Esophagus squamous epithelium (tissue), 5 donors: ENCODE measurements at regions not wholly inside any gene's neighbourhood (a gene's known extent, or its start where the extent isn't known, plus 50 kb on each side); places are given as distances from the start of the nearest gene placed in this dataset.

Experiments
- DNase-seq: peaks from one replicate; lab custom pipeline; 2025; lab: John Stamatoyannopoulos, UW
- H3K27ac ChIP-seq, 4 donors: fragments of 200-600 bp; sonication (generic); one replicate each; pipeline ENCODE4 v1.5.1; 2016 to 2019; ENCODE audit warnings: mild to moderate bottlenecking in 1 of 4
- H3K27me3 ChIP-seq, 4 donors: fragments of 200-600 bp; sonication (generic); 1 replicate in 3 of 4; 2 replicates in 1 of 4; pipeline versions ENCODE4 v1.5.1 to v1.6.0; 2017 to 2021; ENCODE audit warnings: antibody characterized with exemption in 1 of 4
- H3K36me3 ChIP-seq, 3 donors: fragments of 200-600 bp; sonication (generic); one replicate each; pipeline ENCODE4 v1.5.1; 2016 to 2019
- H3K4me1 ChIP-seq, 3 donors: fragments of 200-600 bp; sonication (generic); one replicate each; pipeline ENCODE4 v1.5.1; 2017 to 2019
- H3K4me3 ChIP-seq, 4 donors: fragments of 200-600 bp; sonication (generic); 1 replicate in 3 of 4; 2 replicates in 1 of 4; pipeline ENCODE4 v1.5.1; 2016 to 2019; ENCODE audit warnings: mild to moderate bottlenecking in 2 of 4, moderate library complexity in 1 of 4
- H3K9me3 ChIP-seq, 3 donors: fragments of 200-600 bp; sonication (generic); one replicate each; pipeline ENCODE4 v1.5.1; 2016 to 2019
- POLR2A ChIP-seq, 4 donors: fragments of 450-650 bp; IDR thresholded peaks; one replicate each; pipeline ENCODE4 v1.6.1; 2017; ENCODE audit warnings: antibody characterized with exemption in 4 of 4, mild to moderate bottlenecking in 4 of 4, moderate library complexity in 3 of 4
- WGBS, 2 donors: methylation state at CpG; one replicate each; pipeline ENCODE4 v1.1.5; 2018; 5-methylcytosine and 5-hydroxymethylcytosine counted together
- intact Hi-C: fragments of 100-400 bp; cut with DNase I; formaldehyde crosslinking; loops from one replicate; pipeline ENCODE4 v1.15.0; 2022
- TF ChIP-seq, protein P1 (sequence below), 6 experiments: fragments of 450-650 bp in 4 of 6; fragments of 200-600 bp in 2 of 6; sonication (generic) in 2 of 6; IDR thresholded peaks; one replicate each; pipeline ENCODE4 v1.5.1; 2016 to 2019; ENCODE audit warnings: antibody characterized with exemption in 6 of 6, mild to moderate bottlenecking in 4 of 6, moderate library complexity in 4 of 6
- donor health status: DM: yes; HTN: yes; CAD: no.

DNA sequence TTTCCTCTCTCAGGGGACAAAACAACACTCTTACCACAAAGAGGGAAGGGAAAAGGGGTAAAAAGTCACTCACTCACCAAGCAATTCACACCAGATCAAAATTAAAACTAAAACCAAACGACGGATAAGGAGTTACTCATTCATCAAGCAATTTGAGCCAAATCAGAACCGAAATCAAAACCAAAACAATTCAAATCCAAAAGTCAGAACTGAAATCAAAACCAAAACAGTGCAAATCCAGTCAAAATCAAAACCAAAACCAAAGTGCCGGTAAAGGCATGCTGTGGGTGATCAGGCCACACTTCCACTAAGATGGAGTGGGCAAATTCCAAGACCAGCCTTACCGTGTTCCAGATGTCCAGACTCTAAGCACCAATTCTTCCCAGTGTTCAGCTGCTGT is 717.9 kb downstream of the AMY1C start:
- peaks cover 0 to 18% (median 12%) of the 10 kb centered on the region in 3 donors for H3K9me3 ChIP-seq
- no peak overlapping the region for H3K4me3 ChIP-seq
- no peaks in the 10 kb centered on the region for H3K36me3 ChIP-seq
- no peak for DNase-seq
- 80 to 86% methylated on average over 4 of the region's 5 CpGs for WGBS, 2 donors
- TF ChIP-seq, protein P1, sequence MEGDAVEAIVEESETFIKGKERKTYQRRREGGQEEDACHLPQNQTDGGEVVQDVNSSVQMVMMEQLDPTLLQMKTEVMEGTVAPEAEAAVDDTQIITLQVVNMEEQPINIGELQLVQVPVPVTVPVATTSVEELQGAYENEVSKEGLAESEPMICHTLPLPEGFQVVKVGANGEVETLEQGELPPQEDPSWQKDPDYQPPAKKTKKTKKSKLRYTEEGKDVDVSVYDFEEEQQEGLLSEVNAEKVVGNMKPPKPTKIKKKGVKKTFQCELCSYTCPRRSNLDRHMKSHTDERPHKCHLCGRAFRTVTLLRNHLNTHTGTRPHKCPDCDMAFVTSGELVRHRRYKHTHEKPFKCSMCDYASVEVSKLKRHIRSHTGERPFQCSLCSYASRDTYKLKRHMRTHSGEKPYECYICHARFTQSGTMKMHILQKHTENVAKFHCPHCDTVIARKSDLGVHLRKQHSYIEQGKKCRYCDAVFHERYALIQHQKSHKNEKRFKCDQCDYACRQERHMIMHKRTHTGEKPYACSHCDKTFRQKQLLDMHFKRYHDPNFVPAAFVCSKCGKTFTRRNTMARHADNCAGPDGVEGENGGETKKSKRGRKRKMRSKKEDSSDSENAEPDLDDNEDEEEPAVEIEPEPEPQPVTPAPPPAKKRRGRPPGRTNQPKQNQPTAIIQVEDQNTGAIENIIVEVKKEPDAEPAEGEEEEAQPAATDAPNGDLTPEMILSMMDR (IDR thresholded peaks at IDR 0.05) = no peak
- no peak for TF ChIP-seq POLR2A (IDR thresholded peaks at IDR 0.05)
- no peaks in the 10 kb centered on the region for H3K27me3 ChIP-seq
- intact Hi-C loops = no loop called here
- H3K27ac ChIP-seq = no peak overlapping the region
- no peaks in the 10 kb centered on the region for H3K4me1 ChIP-seq

- TF ChIP-seq, protein P1 (IDR thresholded peaks at IDR 0.05) = no peak
- TF ChIP-seq POLR2A (IDR thresholded peaks at IDR 0.05) = no peak
- H3K9me3 ChIP-seq = peaks cover 0 to 12% (median 12%) of the 10 kb centered on the region in 3 donors
- no peak overlapping the region for H3K4me3 ChIP-seq
- DNase-seq = no peak
- no peaks in the 10 kb centered on the region for H3K27me3 ChIP-seq
- no peaks in the 10 kb centered on the region for H3K36me3 ChIP-seq
- H3K4me1 ChIP-seq = no peaks in the 10 kb centered on the region
- no peak overlapping the region for H3K27ac ChIP-seq
- intact Hi-C loops = no loop called here
- 64 to 70% methylated on average over 3 to 4 of the region's 4 CpGs for WGBS, 2 donors
Observed at GRCh38 chr1:104468282-104468681, 718.6 kb downstream of the AMY1C start.

DNA sequence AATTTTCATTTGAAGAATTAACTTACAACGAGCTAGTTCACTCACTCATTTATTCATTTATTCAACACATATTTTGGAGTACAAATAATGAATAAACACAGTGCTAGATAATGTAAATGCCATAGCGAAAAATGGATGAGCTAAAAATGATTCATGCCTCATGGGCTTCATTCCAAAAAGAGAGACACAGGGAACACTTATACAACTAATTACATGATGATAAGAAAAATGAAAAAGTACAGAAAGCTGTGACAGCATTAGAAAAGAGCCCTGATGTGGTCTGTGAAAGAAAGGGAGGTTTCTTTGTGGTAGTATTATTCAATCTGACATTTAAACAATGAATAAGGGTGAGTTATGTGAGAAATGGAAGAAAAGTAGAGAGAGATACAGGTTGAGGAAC is 726.4 kb downstream of the AMY1C start:
- no peaks in the 10 kb centered on the region for H3K9me3 ChIP-seq
- intact Hi-C loops = no loop called here
- 37 to 40% methylated on average over 2 of the region's 2 CpGs for WGBS, 2 donors
- H3K4me1 ChIP-seq = no peaks in the 10 kb centered on the region
- H3K27ac ChIP-seq = no peak overlapping the region
- TF ChIP-seq, protein P1 (IDR thresholded peaks at IDR 0.05) = no peak
- H3K27me3 ChIP-seq = no peaks in the 10 kb centered on the region
- H3K36me3 ChIP-seq = no peaks in the 10 kb centered on the region
- DNase-seq = no peak
- H3K4me3 ChIP-seq = no peak overlapping the region

GRCh38 chr1:104488296-104489015 is 738.8 kb downstream of the AMY1C start:
- no peak for DNase-seq
- no peaks in the 10 kb centered on the region for H3K36me3 ChIP-seq
- H3K4me3 ChIP-seq = no peak overlapping the region
- H3K27ac ChIP-seq = no peak overlapping the region
- H3K9me3 ChIP-seq = peaks cover 0 to 4% (median 0%) of the 10 kb centered on the region in 3 donors
- WGBS, 2 donors = 21% methylated on average over 4 of the region's 4 CpGs
- TF ChIP-seq, protein P1 (IDR thresholded peaks at IDR 0.05) = no peak
- no peak for TF ChIP-seq POLR2A (IDR thresholded peaks at IDR 0.05)
- H3K27me3 ChIP-seq = no peaks in the 10 kb centered on the region
- no peaks in the 10 kb centered on the region for H3K4me1 ChIP-seq
- intact Hi-C loops = no loop called here

DNA sequence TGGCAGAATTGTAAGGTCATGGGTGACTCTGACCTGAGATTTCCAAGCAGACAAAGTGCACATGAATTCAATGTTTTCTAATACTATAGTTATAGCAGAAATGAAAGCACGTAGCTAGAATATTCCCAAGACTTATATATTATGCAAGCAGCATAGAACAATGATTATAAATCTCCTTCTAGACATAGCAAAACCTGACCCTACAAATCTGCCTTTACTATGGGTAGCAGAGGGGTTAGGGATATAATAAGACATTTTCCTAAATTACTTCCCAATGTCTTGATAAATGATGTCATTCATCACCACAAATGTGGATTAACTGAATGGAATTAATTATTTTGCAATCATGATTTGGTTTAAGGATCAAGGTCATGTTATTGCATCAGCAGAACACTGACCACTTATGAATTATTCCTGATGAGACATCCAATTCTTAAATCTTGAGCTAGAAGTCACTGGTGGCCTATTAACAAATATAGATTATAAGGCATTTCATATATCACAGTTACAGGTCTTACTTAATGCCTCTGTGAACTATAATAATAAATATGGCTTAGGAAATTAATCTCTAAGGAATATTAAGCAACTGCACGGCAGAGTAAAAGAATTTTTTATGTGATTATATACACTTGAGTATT is 776.6 kb downstream of the AMY1C start:
- Histone ChIP-seq H3K36me3 (no peaks in the 10 kb centered on the region), H3K27ac (no peak overlapping the region), H3K4me3 (no peak overlapping the region), H3K9me3 (no peaks in the 10 kb centered on the region), H3K4me1 (no peaks in the 10 kb centered on the region), H3K27me3 (no peaks in the 10 kb centered on the region)
- no peak for DNase-seq
- TF ChIP-seq, protein P1 (IDR thresholded peaks at IDR 0.05) = no peak
- TF ChIP-seq POLR2A (IDR thresholded peaks at IDR 0.05) = no peak
- intact Hi-C loops = no loop called here
- 45 to 54% methylated on average over 2 of the region's 2 CpGs for WGBS, 2 donors
